GM12878 (cell line): ENCODE measurements at regions not wholly inside any gene's neighbourhood (a gene's known extent, or its start where the extent isn't known, plus 50 kb on each side); places are given as distances from the start of the nearest gene placed in this dataset.

ENCODE experiments used
- ATAC-seq: fragments of 200-7000 bp; cut with Tn5 transposase; 3 replicates; pipeline ENCODE4 v1.9.1; 2020; ENCODE audit warnings: mild to moderate bottlenecking, moderate library complexity
- BruUV-seq: library from RNA; stranded (reverse); fragments of 400-500 nt; replicated peaks from 2 replicates; lab custom pipeline; 2021; lab: Mats Ljungman, UMichigan
- CTCF ChIA-PET: fragments of 300-600 bp; sonication (Branson Sonifier 250); formaldehyde crosslinking; extraction: SDS; loops from one replicate; lab custom pipeline; 2021; ENCODE audit warnings: inconsistent platforms; lab: Yijun Ruan, JAX
- POLR2A ChIA-PET: fragments of 350-600 bp; formaldehyde crosslinking; extraction: SDS; loops from one replicate; lab custom pipeline; 2021; ENCODE audit warnings: inconsistent platforms; lab: Charles Lee
- RAD21 ChIA-PET: fragments of 300-600 bp; sonication (Branson Sonifier 250); formaldehyde crosslinking; loops from one replicate; lab custom pipeline; 2023; ENCODE audit warnings: antibody characterized with exemption; ENCODE audit not compliant: unreplicated experiment; lab: Charles Lee
- SMC1A ChIA-PET: fragments of 300-600 bp; sonication (Branson Sonifier 250); formaldehyde crosslinking; loops from one replicate; lab custom pipeline; 2023; ENCODE audit not compliant: unreplicated experiment, uncharacterized antibody; lab: Charles Lee
- DNase-seq: peaks from one replicate; pipeline ENCODE4 v3.0.0-alpha.2; 2011; ENCODE audit warnings: low read depth, low spot score
- FAIRE-seq: peaks from 3 replicates; lab custom pipeline; 2011; peaks lifted over from hg19 to GRCh38; lab: Jason Lieb, UNC
- H2AFZ ChIP-seq: 2 replicates; pipeline ENCODE4 v1.6.0; 2011; ENCODE audit warnings: low read depth, low read length, control low read depth; ENCODE audit not compliant: control insufficient read depth
- H3K27ac ChIP-seq: 2 replicates; pipeline ENCODE4 v1.5.1; 2011; ENCODE audit warnings: control low read depth; ENCODE audit not compliant: control insufficient read depth, insufficient read depth
- H3K27me3 ChIP-seq, 2 experiments: replicated peaks in 1 of 2; 2 replicates each; pipeline versions ENCODE4 v1.6.0 to v1.6.1; 2011; ENCODE audit warnings: low read length in 1 of 2; ENCODE audit not compliant: control insufficient read depth in 2 of 2, insufficient read depth in 2 of 2
- H3K36me3 ChIP-seq, 2 experiments: 2 replicates each; pipeline ENCODE4 v1.5.1; 2011; ENCODE audit warnings: low read length in 1 of 2; ENCODE audit not compliant: control insufficient read depth in 2 of 2, insufficient read depth in 2 of 2
- H3K4me1 ChIP-seq: 2 replicates; pipeline ENCODE4 v1.6.1; 2011; ENCODE audit warnings: mild to moderate bottlenecking, low read length, moderate library complexity, mixed read lengths; ENCODE audit not compliant: control insufficient read depth, insufficient read depth
- H3K4me2 ChIP-seq: 2 replicates; pipeline ENCODE4 v1.6.0; 2011; ENCODE audit warnings: control low read depth; ENCODE audit not compliant: control insufficient read depth, insufficient read depth
- H3K4me3 ChIP-seq: fragments of 200-600 bp; sonication (generic); 2 replicates; pipeline ENCODE4 v1.5.1; 2016
- H3K79me2 ChIP-seq: 2 replicates; pipeline ENCODE4 v1.6.0; 2011; ENCODE audit warnings: low read length; ENCODE audit not compliant: control insufficient read depth, insufficient read depth
- H3K9ac ChIP-seq: 2 replicates; pipeline ENCODE4 v1.8.0; 2011; ENCODE audit warnings: low read length, control low read depth, mixed read lengths; ENCODE audit not compliant: control insufficient read depth, insufficient read depth
- H3K9me3 ChIP-seq: replicated peaks from 3 replicates; pipeline ENCODE4 v1.5.1; 2011; ENCODE audit warnings: mild to moderate bottlenecking, low read length; ENCODE audit not compliant: control insufficient read depth, insufficient read depth
- H4K20me1 ChIP-seq: 2 replicates; pipeline ENCODE4 v1.6.0; 2011; ENCODE audit not compliant: control insufficient read depth, insufficient read depth
- BRCA1 ChIP-seq: IDR thresholded peaks from 2 replicates; pipeline ENCODE4 v1.6.1; 2011; ENCODE audit warnings: low read depth, low read length, improper control_type of control experiment
- NFIC ChIP-seq: IDR thresholded peaks from 2 replicates; pipeline ENCODE4 v1.6.1; 2012; ENCODE audit warnings: low read depth, mild to moderate bottlenecking, inconsistent platforms, low read length, moderate library complexity
- NFYB ChIP-seq: IDR thresholded peaks from 2 replicates; pipeline ENCODE4 v1.6.1; 2011; ENCODE audit warnings: low read depth, mild to moderate bottlenecking, low read length, improper control_type of control experiment, moderate library complexity; ENCODE audit not compliant: insufficient read depth
- REST ChIP-seq: IDR thresholded peaks from 2 replicates; pipeline ENCODE4 v1.6.1; 2012; ENCODE audit warnings: mild to moderate bottlenecking, low read depth, low read length
- RFX5 ChIP-seq: IDR thresholded peaks from 2 replicates; pipeline ENCODE4 v1.6.1; 2011; ENCODE audit warnings: low read depth, low read length, improper control_type of control experiment
- SMARCA5 ChIP-seq: fragments of 450-650 bp; IDR thresholded peaks from 2 replicates; pipeline ENCODE4 v1.6.1; 2017; ENCODE audit warnings: mild to moderate bottlenecking
- SRF ChIP-seq, 2 experiments: IDR thresholded peaks; 2 replicates each; pipeline ENCODE4 v1.6.1; 2011; ENCODE audit warnings: low read depth in 2 of 2, low read length in 2 of 2, mild to moderate bottlenecking in 1 of 2, moderate library complexity in 1 of 2
- ZNF384 ChIP-seq: IDR thresholded peaks from 2 replicates; pipeline ENCODE4 v1.6.1; 2012; ENCODE audit warnings: low read depth, mild to moderate bottlenecking, low read length, improper control_type of control experiment, borderline replicate concordance
- ZNF687 ChIP-seq: fragments of 450-650 bp; IDR thresholded peaks from 2 replicates; pipeline ENCODE4 v1.6.1; 2017; ENCODE audit warnings: mild to moderate bottlenecking, moderate library complexity
- WGBS: methylation state at CpG from one replicate; pipeline ENCODE4 v1.1.6; 2016; ENCODE audit warnings: low lambda C conversion rate; ENCODE audit not compliant: insufficient replicate concordance, insufficient coverage; ENCODE audit errors: missing lambda C conversion rate; 5-methylcytosine and 5-hydroxymethylcytosine counted together
- in situ Hi-C: fragments of 300-500 bp; cut with MboI; formaldehyde crosslinking; loops from 9 replicates; pipeline ENCODE4 v1.14.3; 2018; ENCODE audit warnings: mixed read lengths
- intact Hi-C: fragments of 100-400 bp; cut with micrococcal nuclease; formaldehyde crosslinking; loops from one replicate; pipeline ENCODE4 v1.14.2; 2022; ENCODE audit not compliant: unreplicated experiment
- TF ChIP-seq, protein P1 (sequence below): fragments of 450-650 bp; IDR thresholded peaks from 2 replicates; pipeline ENCODE4 v1.6.1; 2017; ENCODE audit warnings: antibody characterized with exemption, mild to moderate bottlenecking, moderate library complexity
- TF ChIP-seq, protein P2 (sequence below): IDR thresholded peaks from 2 replicates; pipeline ENCODE4 v1.6.1; 2012; ENCODE audit warnings: low read depth, low read length, improper control_type of control experiment

DNA sequence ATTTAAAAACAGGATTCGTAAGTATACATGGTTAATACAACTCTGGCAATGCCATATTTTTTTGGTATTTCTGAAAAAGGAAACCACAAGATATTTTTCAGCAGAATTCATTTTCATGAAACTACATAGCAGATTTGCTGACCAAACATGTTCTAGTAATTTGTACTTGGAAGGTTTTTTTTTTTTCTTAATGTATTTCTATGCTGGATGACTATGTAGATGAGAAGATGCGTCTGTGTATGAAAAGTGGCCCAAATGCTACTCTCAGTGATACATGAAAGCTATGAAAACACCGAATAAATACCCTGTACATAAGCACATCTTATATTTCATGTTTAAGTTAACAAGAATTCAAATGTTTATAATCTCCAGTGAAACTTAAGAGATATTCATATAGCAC is 400.9 kb upstream of the CYLC2 start (continued):
- TF ChIP-seq, protein P1, sequence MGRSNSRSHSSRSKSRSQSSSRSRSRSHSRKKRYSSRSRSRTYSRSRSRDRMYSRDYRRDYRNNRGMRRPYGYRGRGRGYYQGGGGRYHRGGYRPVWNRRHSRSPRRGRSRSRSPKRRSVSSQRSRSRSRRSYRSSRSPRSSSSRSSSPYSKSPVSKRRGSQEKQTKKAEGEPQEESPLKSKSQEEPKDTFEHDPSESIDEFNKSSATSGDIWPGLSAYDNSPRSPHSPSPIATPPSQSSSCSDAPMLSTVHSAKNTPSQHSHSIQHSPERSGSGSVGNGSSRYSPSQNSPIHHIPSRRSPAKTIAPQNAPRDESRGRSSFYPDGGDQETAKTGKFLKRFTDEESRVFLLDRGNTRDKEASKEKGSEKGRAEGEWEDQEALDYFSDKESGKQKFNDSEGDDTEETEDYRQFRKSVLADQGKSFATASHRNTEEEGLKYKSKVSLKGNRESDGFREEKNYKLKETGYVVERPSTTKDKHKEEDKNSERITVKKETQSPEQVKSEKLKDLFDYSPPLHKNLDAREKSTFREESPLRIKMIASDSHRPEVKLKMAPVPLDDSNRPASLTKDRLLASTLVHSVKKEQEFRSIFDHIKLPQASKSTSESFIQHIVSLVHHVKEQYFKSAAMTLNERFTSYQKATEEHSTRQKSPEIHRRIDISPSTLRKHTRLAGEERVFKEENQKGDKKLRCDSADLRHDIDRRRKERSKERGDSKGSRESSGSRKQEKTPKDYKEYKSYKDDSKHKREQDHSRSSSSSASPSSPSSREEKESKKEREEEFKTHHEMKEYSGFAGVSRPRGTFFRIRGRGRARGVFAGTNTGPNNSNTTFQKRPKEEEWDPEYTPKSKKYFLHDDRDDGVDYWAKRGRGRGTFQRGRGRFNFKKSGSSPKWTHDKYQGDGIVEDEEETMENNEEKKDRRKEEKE, result no peak
- TF ChIP-seq NFIC, result no peak
- TF ChIP-seq, protein P2, sequence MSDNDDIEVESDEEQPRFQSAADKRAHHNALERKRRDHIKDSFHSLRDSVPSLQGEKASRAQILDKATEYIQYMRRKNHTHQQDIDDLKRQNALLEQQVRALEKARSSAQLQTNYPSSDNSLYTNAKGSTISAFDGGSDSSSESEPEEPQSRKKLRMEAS, result no peak
- TF ChIP-seq, all 136 proteins: peak for 0

DNA sequence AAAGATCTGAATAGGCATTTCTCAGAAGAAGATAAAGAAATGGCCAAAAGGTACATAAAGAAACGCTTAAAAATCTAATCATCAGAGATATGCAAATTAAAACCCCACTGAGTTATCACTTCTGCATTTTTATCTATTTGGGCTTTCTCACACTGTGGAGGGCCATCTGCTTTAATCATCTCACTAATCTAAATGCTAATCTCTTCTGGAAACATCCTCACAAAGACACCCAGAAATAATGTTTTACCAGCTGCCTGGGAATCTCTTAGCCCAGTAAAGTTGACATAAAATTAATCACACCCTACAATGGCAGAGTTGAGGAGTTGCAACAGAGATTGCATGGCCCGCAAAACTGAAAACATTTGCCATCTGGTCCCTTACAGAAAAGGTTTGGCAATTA is 407.9 kb upstream of the CYLC2 start:
- no peaks in the 10 kb centered on the region for H3K36me3 ChIP-seq
- no peaks in the 10 kb centered on the region for H4K20me1 ChIP-seq
- ChIA-PET SMC1A (no interaction called here), POLR2A (no interaction called here), CTCF (interaction anchor here (0.6 kb wide), 1 partner anchor 237 kb away, joined by 3 read pairs; no protein-coding TSS in a partner anchor), RAD21 (no interaction called here)
- intact Hi-C loops (no loop called here), in situ Hi-C loops (no loop called here)
- H3K9ac ChIP-seq, result no peak overlapping the region
- no peaks in the 10 kb centered on the region for H3K79me2 ChIP-seq
- no TSS peak for BruUV-seq
- no peaks in the 10 kb centered on the region for H3K27me3 ChIP-seq
- no peak overlapping the region for H2AFZ ChIP-seq
- 32% methylated on average over 2 of the region's 2 CpGs for WGBS
- H3K4me1 ChIP-seq, result no peaks in the 10 kb centered on the region
- no peaks in the 10 kb centered on the region for H3K9me3 ChIP-seq
- no peak overlapping the region for H3K4me3 ChIP-seq
- no peak overlapping the region for H3K27ac ChIP-seq
- no peak overlapping the region for H3K4me2 ChIP-seq
- ATAC-seq (no peak), DNase-seq (no peak), FAIRE-seq (no peak)
- no peak for TF ChIP-seq SMARCA5
- no peak for TF ChIP-seq NFYB
- TF ChIP-seq BRCA1, result no peak
- TF ChIP-seq REST, result no peak
- TF ChIP-seq ZNF687, result no peak
- TF ChIP-seq ZNF384, result no peak
- no peak for TF ChIP-seq RFX5
- no peak for TF ChIP-seq SRF (IDR thresholded peaks at IDR 0.05; ENCODE audit: low read depth in 2 of 2, low read length in 2 of 2)
